Lower leg skin (tissue), 4 donors: ENCODE measurements at regions not wholly inside any gene's neighbourhood (a gene's known extent, or its start where the extent isn't known, plus 50 kb on each side); places are given as distances from the start of the nearest gene placed in this dataset.

Experiments used
- DNase-seq, 2 donors: peaks; one replicate each; pipeline ENCODE4 v3.0.0-alpha.2; 2019; ENCODE audit warnings: low spot score in 2 of 2
- H3K4me3 ChIP-seq: fragments of 200-600 bp; sonication (generic); 2 replicates; pipeline ENCODE4 v1.5.1; 2017; ENCODE audit warnings: mild to moderate bottlenecking, low read depth; ENCODE audit not compliant: poor library complexity, severe bottlenecking
- CTCF ChIP-seq, 3 donors: fragments of 450-650 bp; IDR thresholded peaks; one replicate each; pipeline ENCODE4 v1.5.1; 2016; ENCODE audit warnings: antibody characterized with exemption in 3 of 3, mild to moderate bottlenecking in 3 of 3, moderate library complexity in 2 of 3
- POLR2A ChIP-seq, 2 donors: fragments of 450-650 bp; IDR thresholded peaks; one replicate each; pipeline ENCODE4 v1.6.1; 2016 to 2017; ENCODE audit warnings: antibody characterized with exemption in 2 of 2, mild to moderate bottlenecking in 1 of 2, moderate library complexity in 1 of 2
- WGBS, 2 donors: methylation state at CpG; one replicate each; pipeline ENCODE4 v1.1.5; 2018; 5-methylcytosine and 5-hydroxymethylcytosine counted together
- intact Hi-C: fragments of 100-400 bp; cut with DNase I; formaldehyde crosslinking; loops from one replicate; pipeline ENCODE4 v1.15.0; 2023; ENCODE audit warnings: low total_unique reads

GRCh38 chr14:34345718-34346465, 116.1 kb downstream of the SPTSSA start:
- intact Hi-C loops: no loop called here
- TF ChIP-seq CTCF (IDR thresholded peaks at IDR 0.05) (no peak), POLR2A (IDR thresholded peaks at IDR 0.05) (no peak)
- no peak overlapping the region for H3K4me3 ChIP-seq
- WGBS, 2 donors: 90 to 92% methylated on average over 26 of the region's 26 CpGs
- no peak for DNase-seq

- intact Hi-C loops: no loop called here
- no peak for TF ChIP-seq POLR2A (IDR thresholded peaks at IDR 0.05)
- no peak for TF ChIP-seq CTCF (IDR thresholded peaks at IDR 0.05)
- WGBS, 2 donors: 83 to 90% methylated on average over 5 of the region's 5 CpGs
- no peak for DNase-seq
- no peak overlapping the region for H3K4me3 ChIP-seq
Observed at GRCh38 chr14:34344318-34344717, 117.7 kb downstream of the SPTSSA start.

GRCh38 chr14:34340025-34340625, 121.9 kb downstream of the SPTSSA start:
- TF ChIP-seq POLR2A (IDR thresholded peaks at IDR 0.05) (no peak), CTCF (IDR thresholded peaks at IDR 0.05) (no peak)
- intact Hi-C loops: no loop called here

GRCh38 chr14:34338056-34338455, 124.0 kb downstream of the SPTSSA start:
- no peak for DNase-seq
- intact Hi-C loops: no loop called here
- no peak for TF ChIP-seq CTCF (IDR thresholded peaks at IDR 0.05)
- no peak for TF ChIP-seq POLR2A (IDR thresholded peaks at IDR 0.05)
- 86 to 92% methylated on average over 2 of the region's 2 CpGs for WGBS, 2 donors
- H3K4me3 ChIP-seq: no peak overlapping the region

More at GRCh38 chr14:34340025-34340625, 121.9 kb downstream of the SPTSSA start:
- no peak overlapping the region for H3K4me3 ChIP-seq
- 65 to 67% methylated on average over 4 of the region's 4 CpGs for WGBS, 2 donors
- DNase-seq: no peak

GRCh38 chr14:34336501-34336900, 125.5 kb downstream of the SPTSSA start:
- 91 to 93% methylated on average over 1 of the region's 1 CpG for whole genome bisulfite sequencing, 2 donors

More at GRCh38 chr14:34336501-34336900, 125.5 kb downstream of the SPTSSA start:
- TF ChIP-seq POLR2A (IDR thresholded peaks at IDR 0.05) (no peak), CTCF (IDR thresholded peaks at IDR 0.05) (no peak)
- H3K4me3 ChIP-seq: no peak overlapping the region
- DNase-seq: no peak
- intact Hi-C loops: no loop called here
